ENCODE measurements at regions not wholly inside any gene's neighbourhood (a gene's known extent, or its start where the extent isn't known, plus 50 kb on each side); places are given as distances from the start of the nearest gene placed in this dataset.

DNA sequence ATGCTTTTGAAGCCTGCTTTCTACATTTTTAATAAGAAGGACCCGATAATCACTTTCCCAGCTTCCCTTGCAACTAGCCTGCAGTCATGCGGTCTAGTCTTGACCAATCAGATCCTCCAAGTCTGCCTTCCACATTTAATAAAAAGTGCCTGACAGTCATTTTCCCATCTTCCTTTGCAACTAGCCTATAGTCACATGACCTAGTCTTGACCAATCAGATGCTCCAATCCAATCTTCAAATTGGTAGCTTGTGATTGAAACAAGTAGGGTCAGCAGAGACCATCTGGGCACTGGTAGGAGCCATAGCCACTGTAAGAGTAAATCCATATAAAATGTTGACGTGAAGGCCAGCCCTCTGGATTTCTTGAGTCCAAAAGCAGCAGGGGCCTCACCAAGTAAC, 80.0 kb downstream of the NPTX2 start:
- no peak overlapping the region for H2BK5ac ChIP-seq (ENCODE audit: low read depth, low read length, poor library complexity, severe bottlenecking)
- H4K91ac ChIP-seq (ENCODE audit: low read length), result no peak overlapping the region
- H3K9ac ChIP-seq (ENCODE audit: low read length), result no peak overlapping the region
- no peak overlapping the region for H4K8ac ChIP-seq (ENCODE audit: low read length)
- H2BK120ac ChIP-seq (ENCODE audit: low read depth, low read length), result no peak overlapping the region
- DNase-seq, result no peak
- H3K4me1 ChIP-seq (ENCODE audit: control insufficient read depth, insufficient read depth, low read depth, low read length), result no peaks in the 10 kb centered on the region
- H3K18ac ChIP-seq (ENCODE audit: low read depth in 1 of 2, low read length in 2 of 2), result no peak overlapping the region
- WGBS, result 77% methylated on average over 3 of the region's 3 CpGs
- H2BK12ac ChIP-seq (ENCODE audit: low read length in 2 of 2), result no peak overlapping the region
- peaks cover 24% of the 10 kb centered on the region for H3K9me3 ChIP-seq (ENCODE audit: control insufficient read depth, low read length)
- no peaks in the 10 kb centered on the region for H3K27me3 ChIP-seq (ENCODE audit: control insufficient read depth in 1 of 2, insufficient read depth in 1 of 2, low read length in 2 of 2)
- H3K4me2 ChIP-seq (ENCODE audit: low read length, poor library complexity, severe bottlenecking), result no peak overlapping the region
- H3K4me3 ChIP-seq (ENCODE audit: insufficient read depth in 1 of 2, low read depth in 1 of 2, low read length in 2 of 2), result no peak overlapping the region
- H2BK15ac ChIP-seq (ENCODE audit: low read depth, poor library complexity, severe bottlenecking), result no peak overlapping the region
- no peak overlapping the region for H2AFZ ChIP-seq (ENCODE audit: low read depth, low read length)
- H3K14ac ChIP-seq (ENCODE audit: low read length in 2 of 2), result no peak overlapping the region
- H2AK5ac ChIP-seq (ENCODE audit: low read length, severe bottlenecking), result no peak overlapping the region
- no peak overlapping the region for H3K4ac ChIP-seq (ENCODE audit: low read depth in 1 of 2, low read length in 2 of 2)
- no peak overlapping the region for H3K27ac ChIP-seq (ENCODE audit: low read length, poor library complexity, severe bottlenecking)
- H3K36me3 ChIP-seq (ENCODE audit: control insufficient read depth in 1 of 2, insufficient read depth in 2 of 2, low read depth in 1 of 2, low read length in 2 of 2), result no peaks in the 10 kb centered on the region
- H3K23ac ChIP-seq (ENCODE audit: low read length in 2 of 2), result no peak overlapping the region
- H3K79me1 ChIP-seq (replicated peaks; ENCODE audit: low read length, poor library complexity, severe bottlenecking), result no peaks in the 10 kb centered on the region

DNA sequence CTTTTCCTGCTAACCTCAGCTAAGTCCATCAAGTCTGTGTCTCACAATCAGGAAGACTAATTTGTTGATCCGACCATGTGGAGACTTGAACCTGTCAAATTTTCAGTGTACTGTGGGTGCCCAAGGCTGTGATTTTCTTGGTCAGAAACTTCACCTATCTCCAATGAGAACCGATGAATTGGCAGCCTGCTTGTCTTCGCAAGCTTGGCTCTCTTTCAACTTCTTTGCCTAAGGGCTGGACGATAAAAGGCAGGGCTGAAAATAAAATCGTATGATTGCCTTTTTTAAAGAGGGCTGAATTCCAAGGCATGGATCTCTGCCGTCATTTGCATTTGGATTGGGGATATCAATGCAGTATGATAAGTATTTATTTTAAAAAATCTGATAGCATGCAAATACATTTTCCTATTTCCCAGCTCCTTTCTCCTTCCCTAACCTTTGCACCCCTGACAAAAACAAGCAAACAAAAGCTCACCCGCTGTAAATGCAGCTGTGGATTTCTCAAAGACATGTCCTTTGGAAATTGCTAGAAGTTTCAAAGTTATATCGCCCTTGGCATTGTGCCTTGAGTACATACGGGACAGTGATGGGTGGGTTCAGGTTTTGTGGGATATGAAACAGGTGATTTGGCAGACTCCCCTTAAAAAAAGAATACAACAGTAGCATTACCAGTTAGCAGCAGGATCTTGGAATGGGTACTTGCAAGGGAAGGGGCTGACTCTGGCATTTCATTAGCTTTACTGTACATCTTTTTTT, 80.6 kb downstream of the NPTX2 start:
- no peak overlapping the region for H4K91ac ChIP-seq (ENCODE audit: low read length)
- no peak overlapping the region for H3K9ac ChIP-seq (ENCODE audit: low read length)
- H3K14ac ChIP-seq (ENCODE audit: low read length in 2 of 2), result no peak overlapping the region
- no peak overlapping the region for H3K27ac ChIP-seq (ENCODE audit: low read length, poor library complexity, severe bottlenecking)
- no peak for DNase-seq
- H2AK5ac ChIP-seq (ENCODE audit: low read length, severe bottlenecking), result no peak overlapping the region
- no peak overlapping the region for H2BK120ac ChIP-seq (ENCODE audit: low read depth, low read length)
- H3K4ac ChIP-seq (ENCODE audit: low read depth in 1 of 2, low read length in 2 of 2), result no peak overlapping the region
- H3K18ac ChIP-seq (ENCODE audit: low read depth in 1 of 2, low read length in 2 of 2), result no peak overlapping the region
- H2BK15ac ChIP-seq (ENCODE audit: low read depth, poor library complexity, severe bottlenecking), result no peak overlapping the region
- H3K36me3 ChIP-seq (ENCODE audit: control insufficient read depth in 1 of 2, insufficient read depth in 2 of 2, low read depth in 1 of 2, low read length in 2 of 2), result no peaks in the 10 kb centered on the region
- H2BK12ac ChIP-seq (ENCODE audit: low read length in 2 of 2), result no peak overlapping the region
- peaks cover 21% of the 10 kb centered on the region for H3K9me3 ChIP-seq (ENCODE audit: control insufficient read depth, low read length)
- no peaks in the 10 kb centered on the region for H3K79me1 ChIP-seq (replicated peaks; ENCODE audit: low read length, poor library complexity, severe bottlenecking)
- H3K27me3 ChIP-seq (ENCODE audit: control insufficient read depth in 1 of 2, insufficient read depth in 1 of 2, low read length in 2 of 2), result no peaks in the 10 kb centered on the region
- H4K8ac ChIP-seq (ENCODE audit: low read length), result no peak overlapping the region
- no peak overlapping the region for H2AFZ ChIP-seq (ENCODE audit: low read depth, low read length)
- no peak overlapping the region for H3K4me2 ChIP-seq (ENCODE audit: low read length, poor library complexity, severe bottlenecking)
- no peak overlapping the region for H2BK5ac ChIP-seq (ENCODE audit: low read depth, low read length, poor library complexity, severe bottlenecking)
- no peak overlapping the region for H3K4me3 ChIP-seq (ENCODE audit: insufficient read depth in 1 of 2, low read depth in 1 of 2, low read length in 2 of 2)
- H3K4me1 ChIP-seq (ENCODE audit: control insufficient read depth, insufficient read depth, low read depth, low read length), result no peaks in the 10 kb centered on the region
- no peak overlapping the region for H3K23ac ChIP-seq (ENCODE audit: low read length in 2 of 2)
- 88% methylated on average over 8 of the region's 9 CpGs for WGBS

DNA sequence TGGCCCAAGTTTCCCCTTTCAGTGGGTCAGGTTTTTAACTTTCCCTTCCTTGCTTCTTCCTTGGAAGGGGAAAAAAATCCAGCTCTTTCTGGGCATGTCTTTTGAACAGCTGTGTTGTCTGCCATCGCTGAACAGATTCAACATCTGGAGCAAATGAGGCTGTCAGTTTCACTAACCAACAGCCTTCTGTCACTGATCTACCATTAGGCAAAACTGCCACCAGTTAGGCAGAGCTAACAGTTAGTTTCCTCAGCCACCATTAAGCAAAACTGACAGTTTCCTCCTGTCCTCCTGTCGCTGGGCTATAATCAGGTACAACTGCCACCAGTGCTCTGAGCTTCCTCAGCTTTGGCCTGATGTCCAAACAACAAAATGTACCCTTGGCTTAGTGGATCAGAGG, 81.9 kb downstream of the NPTX2 start:
- H3K23ac ChIP-seq (ENCODE audit: low read length in 2 of 2), result no peak overlapping the region
- no peak overlapping the region for H2BK12ac ChIP-seq (ENCODE audit: low read length in 2 of 2)
- H3K9ac ChIP-seq (ENCODE audit: low read length), result no peak overlapping the region
- no peak overlapping the region for H2BK120ac ChIP-seq (ENCODE audit: low read depth, low read length)
- H2BK15ac ChIP-seq (ENCODE audit: low read depth, poor library complexity, severe bottlenecking), result no peak overlapping the region
- H3K27me3 ChIP-seq (ENCODE audit: control insufficient read depth in 1 of 2, insufficient read depth in 1 of 2, low read length in 2 of 2), result no peaks in the 10 kb centered on the region
- H2BK5ac ChIP-seq (ENCODE audit: low read depth, low read length, poor library complexity, severe bottlenecking), result no peak overlapping the region
- WGBS, result 73% methylated on average over 2 of the region's 2 CpGs
- DNase-seq, result no peak
- H3K4me3 ChIP-seq (ENCODE audit: insufficient read depth in 1 of 2, low read depth in 1 of 2, low read length in 2 of 2), result no peak overlapping the region
- no peak overlapping the region for H3K18ac ChIP-seq (ENCODE audit: low read depth in 1 of 2, low read length in 2 of 2)
- no peak overlapping the region for H3K4ac ChIP-seq (ENCODE audit: low read depth in 1 of 2, low read length in 2 of 2)
- H3K14ac ChIP-seq (ENCODE audit: low read length in 2 of 2), result no peak overlapping the region
- peaks cover 15% of the 10 kb centered on the region for H3K9me3 ChIP-seq (ENCODE audit: control insufficient read depth, low read length)
- no peak overlapping the region for H2AK5ac ChIP-seq (ENCODE audit: low read length, severe bottlenecking)
- no peaks in the 10 kb centered on the region for H3K79me1 ChIP-seq (replicated peaks; ENCODE audit: low read length, poor library complexity, severe bottlenecking)
- H3K4me1 ChIP-seq (ENCODE audit: control insufficient read depth, insufficient read depth, low read depth, low read length), result no peaks in the 10 kb centered on the region
- no peak overlapping the region for H4K91ac ChIP-seq (ENCODE audit: low read length)
- H3K4me2 ChIP-seq (ENCODE audit: low read length, poor library complexity, severe bottlenecking), result no peak overlapping the region
- H2AFZ ChIP-seq (ENCODE audit: low read depth, low read length), result no peak overlapping the region
- H3K27ac ChIP-seq (ENCODE audit: low read length, poor library complexity, severe bottlenecking), result no peak overlapping the region
- H3K36me3 ChIP-seq (ENCODE audit: control insufficient read depth in 1 of 2, insufficient read depth in 2 of 2, low read depth in 1 of 2, low read length in 2 of 2), result no peaks in the 10 kb centered on the region
- H4K8ac ChIP-seq (ENCODE audit: low read length), result no peak overlapping the region

DNA sequence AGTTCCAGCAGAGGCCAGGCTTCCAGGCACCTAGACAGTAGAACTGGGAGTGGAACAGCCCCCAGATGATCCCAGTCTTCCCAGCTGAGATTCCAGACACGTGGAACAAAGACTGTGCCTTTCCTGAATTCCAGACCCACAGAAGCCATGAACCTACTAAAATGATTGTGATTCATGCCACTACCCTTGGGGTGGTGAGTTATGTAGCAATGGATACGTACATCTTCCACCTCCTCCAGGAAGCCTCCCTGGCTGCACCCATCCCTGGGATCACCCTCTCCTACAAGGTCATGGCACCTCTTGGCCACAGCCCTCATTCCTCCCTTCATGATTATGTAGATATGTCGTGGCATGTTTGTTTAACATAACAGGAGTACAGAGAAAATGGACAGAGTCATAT, 83.4 kb downstream of the NPTX2 start:
- Histone ChIP-seq H2BK120ac (ENCODE audit: low read depth, low read length) (no peak overlapping the region), H2BK15ac (ENCODE audit: low read depth, poor library complexity, severe bottlenecking) (no peak overlapping the region), H3K4ac (ENCODE audit: low read depth in 1 of 2, low read length in 2 of 2) (no peak overlapping the region), H4K91ac (ENCODE audit: low read length) (no peak overlapping the region), H3K23ac (ENCODE audit: low read length in 2 of 2) (no peak overlapping the region), H3K27me3 (ENCODE audit: control insufficient read depth in 1 of 2, insufficient read depth in 1 of 2, low read length in 2 of 2) (no peaks in the 10 kb centered on the region), H3K9me3 (ENCODE audit: control insufficient read depth, low read length) (peaks cover 12% of the 10 kb centered on the region), H3K36me3 (ENCODE audit: control insufficient read depth in 1 of 2, insufficient read depth in 2 of 2, low read depth in 1 of 2, low read length in 2 of 2) (no peaks in the 10 kb centered on the region), H4K8ac (ENCODE audit: low read length) (no peak overlapping the region), H3K79me1 (replicated peaks; ENCODE audit: low read length, poor library complexity, severe bottlenecking) (no peaks in the 10 kb centered on the region), H3K4me3 (ENCODE audit: insufficient read depth in 1 of 2, low read depth in 1 of 2, low read length in 2 of 2) (no peak overlapping the region), H2BK5ac (ENCODE audit: low read depth, low read length, poor library complexity, severe bottlenecking) (no peak overlapping the region), H3K4me2 (ENCODE audit: low read length, poor library complexity, severe bottlenecking) (no peak overlapping the region), H3K27ac (ENCODE audit: low read length, poor library complexity, severe bottlenecking) (no peak overlapping the region), H2BK12ac (ENCODE audit: low read length in 2 of 2) (no peak overlapping the region), H3K9ac (ENCODE audit: low read length) (no peak overlapping the region), H3K14ac (ENCODE audit: low read length in 2 of 2) (no peak overlapping the region), H3K18ac (ENCODE audit: low read depth in 1 of 2, low read length in 2 of 2) (no peak overlapping the region), H2AK5ac (ENCODE audit: low read length, severe bottlenecking) (no peak overlapping the region), H2AFZ (ENCODE audit: low read depth, low read length) (no peak overlapping the region), H3K4me1 (ENCODE audit: control insufficient read depth, insufficient read depth, low read depth, low read length) (no peaks in the 10 kb centered on the region)
- WGBS, result 57% methylated on average over 2 of the region's 3 CpGs
- no peak for DNase-seq

All from mesenchymal stem cell (in vitro differentiated cells and primary cell).